ENCODE measurements at regions not wholly inside any gene's neighbourhood (a gene's known extent, or its start where the extent isn't known, plus 50 kb on each side); places are given as distances from the start of the nearest gene placed in this dataset.

GRCh38 chr9:88596376-88596775, 61.4 kb downstream of the NXNL2 start:
- no peaks in the 10 kb centered on the region for H3K9me3 Mint-ChIP-seq
- 59% methylated on average over 5 of the region's 5 CpGs for WGBS (ENCODE audit: insufficient coverage)
- DNase-seq = no peak
- Histone ChIP-seq H3K4me1 (ENCODE audit: control insufficient read depth in 1 of 2, extremely low read depth in 1 of 2, insufficient read depth in 2 of 2, low read length in 2 of 2) (peaks cover 0 to 2% of the 10 kb centered on the region in 2 experiments), H3K27ac (ENCODE audit: low read length) (no peak overlapping the region), H3K9me3 (no peaks in the 10 kb centered on the region), H3K36me3 (ENCODE audit: control insufficient read depth in 2 of 2, extremely low read depth in 1 of 2, insufficient read depth in 1 of 2, low read length in 1 of 2) (no peaks in the 10 kb centered on the region), H3K27me3 (replicated peaks in 1 of 2; ENCODE audit: control insufficient read depth in 2 of 2, extremely low read depth in 1 of 2, insufficient read depth in 2 of 2, low read length in 1 of 2) (peaks cover 0 to 15% of the 10 kb centered on the region in 2 experiments), H3K4me3 (ENCODE audit: control insufficient read depth in 1 of 2, extremely low read depth in 1 of 2, low read length in 1 of 2) (no peak overlapping the region)
- no peak overlapping the region for H3K4me3 Mint-ChIP-seq
- no peak for ATAC-seq (replicated peaks in 1 of 4)
- H3K4me1 Mint-ChIP-seq = peaks cover 0 to 5% (median 4%) of the 10 kb centered on the region in 3 donors
- ChIA-PET CTCF (interaction anchor here in 1 of 2 donors (1.4 kb wide), 1 partner anchor 404 kb away, joined by 7 read pairs; no protein-coding TSS in a partner anchor), POLR2A (no interaction called here)
- H3K36me3 Mint-ChIP-seq = no peaks in the 10 kb centered on the region
- H3K27ac Mint-ChIP-seq = no peak overlapping the region
- H3K27me3 Mint-ChIP-seq = peaks cover 28 to 45% of the 10 kb centered on the region in 2 donors

GRCh38 chr9:88604836-88605511, 70.0 kb downstream of the NXNL2 start:
- H3K27me3 Mint-ChIP-seq = peaks cover 10 to 15% of the 10 kb centered on the region in 2 donors
- CTCF ChIA-PET = interaction anchor here in 1 of 2 donors (0.6 kb wide), 1 partner anchor 398 kb away, joined by 3 read pairs; no protein-coding TSS in a partner anchor
- Histone ChIP-seq H3K4me3 (ENCODE audit: control insufficient read depth in 1 of 2, extremely low read depth in 1 of 2, low read length in 1 of 2) (no peak overlapping the region), H3K9me3 (no peaks in the 10 kb centered on the region), H3K27me3 (replicated peaks in 1 of 2; ENCODE audit: control insufficient read depth in 2 of 2, extremely low read depth in 1 of 2, insufficient read depth in 2 of 2, low read length in 1 of 2) (no peaks in the 10 kb centered on the region), H3K36me3 (ENCODE audit: control insufficient read depth in 2 of 2, extremely low read depth in 1 of 2, insufficient read depth in 1 of 2, low read length in 1 of 2) (no peaks in the 10 kb centered on the region), H3K4me1 (ENCODE audit: control insufficient read depth in 1 of 2, extremely low read depth in 1 of 2, insufficient read depth in 2 of 2, low read length in 2 of 2) (no peaks in the 10 kb centered on the region), H3K27ac (ENCODE audit: low read length) (no peak overlapping the region)
- no peaks in the 10 kb centered on the region for H3K4me1 Mint-ChIP-seq
- POLR2A ChIA-PET = no interaction called here
- H3K4me3 Mint-ChIP-seq = no peak overlapping the region
- H3K27ac Mint-ChIP-seq = no peak overlapping the region
- DNase-seq (no peak), ATAC-seq (replicated peaks in 1 of 4) (no peak)
- 83% methylated on average over 2 of the region's 3 CpGs for WGBS (ENCODE audit: insufficient coverage)
- no peaks in the 10 kb centered on the region for H3K36me3 Mint-ChIP-seq
- no peaks in the 10 kb centered on the region for H3K9me3 Mint-ChIP-seq

- peaks cover 3 to 9% of the 10 kb centered on the region in 2 donors for H3K27me3 Mint-ChIP-seq
- no peaks in the 10 kb centered on the region for H3K9me3 Mint-ChIP-seq
- Histone ChIP-seq H3K4me1 (ENCODE audit: control insufficient read depth in 1 of 2, extremely low read depth in 1 of 2, insufficient read depth in 2 of 2, low read length in 2 of 2) (no peaks in the 10 kb centered on the region), H3K9me3 (no peaks in the 10 kb centered on the region), H3K36me3 (ENCODE audit: control insufficient read depth in 2 of 2, extremely low read depth in 1 of 2, insufficient read depth in 1 of 2, low read length in 1 of 2) (no peaks in the 10 kb centered on the region), H3K27ac (ENCODE audit: low read length) (no peak overlapping the region), H3K27me3 (replicated peaks in 1 of 2; ENCODE audit: control insufficient read depth in 2 of 2, extremely low read depth in 1 of 2, insufficient read depth in 2 of 2, low read length in 1 of 2) (peaks cover 0 to 4% of the 10 kb centered on the region in 2 experiments), H3K4me3 (ENCODE audit: control insufficient read depth in 1 of 2, extremely low read depth in 1 of 2, low read length in 1 of 2) (no peak overlapping the region)
- 0% methylated on average over 1 of the region's 8 CpGs for WGBS (ENCODE audit: insufficient coverage)
- POLR2A ChIA-PET = interaction anchor here in 1 of 2 donors (0.6 kb wide), 1 partner anchor 1120 kb away, joined by 3 read pairs; no protein-coding TSS in a partner anchor
- no peak overlapping the region for H3K4me3 Mint-ChIP-seq
- no peaks in the 10 kb centered on the region for H3K36me3 Mint-ChIP-seq
- CTCF ChIA-PET = no interaction called here
- no peaks in the 10 kb centered on the region for H3K4me1 Mint-ChIP-seq
- no peak for ATAC-seq (replicated peaks in 1 of 4)
- no peak for DNase-seq
- no peak overlapping the region for H3K27ac Mint-ChIP-seq
Measured at GRCh38 chr9:88605512-88606362, 70.8 kb downstream of the NXNL2 start.

GRCh38 chr9:88614359-88614758, 79.4 kb downstream of the NXNL2 start:
- peaks cover 7 to 8% of the 10 kb centered on the region in 2 donors for H3K27me3 Mint-ChIP-seq
- DNase-seq (no peak), ATAC-seq (replicated peaks in 1 of 4) (no peak)
- H3K4me1 Mint-ChIP-seq = no peaks in the 10 kb centered on the region
- H3K4me1 ChIP-seq (ENCODE audit: control insufficient read depth in 1 of 2, extremely low read depth in 1 of 2, insufficient read depth in 2 of 2, low read length in 2 of 2) = no peaks in the 10 kb centered on the region
- H3K27me3 ChIP-seq (replicated peaks in 1 of 2; ENCODE audit: control insufficient read depth in 2 of 2, extremely low read depth in 1 of 2, insufficient read depth in 2 of 2, low read length in 1 of 2) = peaks cover 0 to 10% of the 10 kb centered on the region in 2 experiments
- H3K27ac Mint-ChIP-seq = no peak overlapping the region
- H3K36me3 ChIP-seq (ENCODE audit: control insufficient read depth in 2 of 2, extremely low read depth in 1 of 2, insufficient read depth in 1 of 2, low read length in 1 of 2) = no peaks in the 10 kb centered on the region
- WGBS (ENCODE audit: insufficient coverage) = no CpG with 5 or more reads among the region's 3 CpGs
- ChIA-PET CTCF (no interaction called here), POLR2A (no interaction called here)
- no peak overlapping the region for H3K27ac ChIP-seq (ENCODE audit: low read length)
- H3K9me3 ChIP-seq = no peaks in the 10 kb centered on the region
- H3K36me3 Mint-ChIP-seq = peaks cover 7% of the 10 kb centered on the region
- H3K9me3 Mint-ChIP-seq = peaks cover 12 to 30% (median 20%) of the 10 kb centered on the region in 3 donors
- H3K4me3 ChIP-seq (ENCODE audit: control insufficient read depth in 1 of 2, extremely low read depth in 1 of 2, low read length in 1 of 2) = no peak overlapping the region
- no peak overlapping the region for H3K4me3 Mint-ChIP-seq

- Histone ChIP-seq H3K4me1 (ENCODE audit: control insufficient read depth in 1 of 2, extremely low read depth in 1 of 2, insufficient read depth in 2 of 2, low read length in 2 of 2) (no peaks in the 10 kb centered on the region), H3K36me3 (ENCODE audit: control insufficient read depth in 2 of 2, extremely low read depth in 1 of 2, insufficient read depth in 1 of 2, low read length in 1 of 2) (no peaks in the 10 kb centered on the region), H3K27ac (ENCODE audit: low read length) (no peak overlapping the region), H3K4me3 (ENCODE audit: control insufficient read depth in 1 of 2, extremely low read depth in 1 of 2, low read length in 1 of 2) (no peak overlapping the region), H3K27me3 (replicated peaks in 1 of 2; ENCODE audit: control insufficient read depth in 2 of 2, extremely low read depth in 1 of 2, insufficient read depth in 2 of 2, low read length in 1 of 2) (peaks cover 0 to 7% of the 10 kb centered on the region in 2 experiments), H3K9me3 (no peaks in the 10 kb centered on the region)
- ChIA-PET POLR2A (no interaction called here), CTCF (no interaction called here)
- H3K9me3 Mint-ChIP-seq = peaks cover 0 to 5% (median 0%) of the 10 kb centered on the region in 3 donors
- peaks cover 3 to 24% of the 10 kb centered on the region in 2 donors for H3K27me3 Mint-ChIP-seq
- H3K27ac Mint-ChIP-seq = no peak overlapping the region
- no peak for DNase-seq
- H3K36me3 Mint-ChIP-seq = no peaks in the 10 kb centered on the region
- no peak overlapping the region for H3K4me3 Mint-ChIP-seq
- no peak for ATAC-seq (replicated peaks in 1 of 4)
- no peaks in the 10 kb centered on the region for H3K4me1 Mint-ChIP-seq
Measured at GRCh38 chr9:88623698-88624097, 88.7 kb downstream of the NXNL2 start.

- H3K4me3 ChIP-seq (ENCODE audit: control insufficient read depth in 1 of 2, extremely low read depth in 1 of 2, low read length in 1 of 2) = no peak overlapping the region
- no peaks in the 10 kb centered on the region for H3K4me1 ChIP-seq (ENCODE audit: control insufficient read depth in 1 of 2, extremely low read depth in 1 of 2, insufficient read depth in 2 of 2, low read length in 2 of 2)
- Mint-ChIP-seq H3K4me3 (no peak overlapping the region), H3K27me3 (peaks cover under 1 to 10% of the 10 kb centered on the region in 2 donors), H3K9me3 (peaks cover 4 to 17% (median 8%) of the 10 kb centered on the region in 3 donors), H3K36me3 (no peaks in the 10 kb centered on the region), H3K27ac (no peak overlapping the region), H3K4me1 (no peaks in the 10 kb centered on the region)
- H3K9me3 ChIP-seq = no peaks in the 10 kb centered on the region
- no peak for DNase-seq
- no peak for ATAC-seq (replicated peaks in 1 of 4)
- POLR2A ChIA-PET = no interaction called here
- WGBS (ENCODE audit: insufficient coverage) = no CpG with 5 or more reads among the region's 2 CpGs
- H3K27me3 ChIP-seq (replicated peaks in 1 of 2; ENCODE audit: control insufficient read depth in 2 of 2, extremely low read depth in 1 of 2, insufficient read depth in 2 of 2, low read length in 1 of 2) = peaks cover 0 to 2% of the 10 kb centered on the region in 2 experiments
- CTCF ChIA-PET = interaction anchor here in 1 of 2 donors (0.6 kb wide), 1 partner anchor 549 kb away, joined by 3 read pairs; no protein-coding TSS in a partner anchor
- no peaks in the 10 kb centered on the region for H3K36me3 ChIP-seq (ENCODE audit: control insufficient read depth in 2 of 2, extremely low read depth in 1 of 2, insufficient read depth in 1 of 2, low read length in 1 of 2)
- H3K27ac ChIP-seq (ENCODE audit: low read length) = no peak overlapping the region
Measured at GRCh38 chr9:88628114-88628513, 93.1 kb downstream of the NXNL2 start.

Data from T-cell (primary cell).